ENCODE measurements at regions not wholly inside any gene's neighbourhood (a gene's known extent, or its start where the extent isn't known, plus 50 kb on each side); places are given as distances from the start of the nearest gene placed in this dataset.

DNA sequence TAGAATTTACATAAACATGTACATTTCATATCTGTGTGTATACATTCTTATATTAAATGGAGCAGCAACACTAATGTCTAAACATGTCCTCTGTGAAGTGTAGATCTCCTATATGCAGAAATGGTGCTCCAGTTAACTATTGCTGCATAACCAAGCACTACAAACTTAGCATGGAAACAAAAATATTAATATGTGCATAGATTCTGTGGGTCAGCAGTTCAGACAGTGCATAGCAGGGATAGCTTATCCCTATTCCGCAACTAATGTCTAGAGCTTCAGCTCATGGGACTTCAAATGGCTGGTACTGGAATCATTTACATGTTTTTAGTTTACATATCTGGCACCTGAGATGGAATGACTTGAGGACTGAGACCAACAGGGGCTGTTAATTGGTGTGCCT is 652.1 kb downstream of the TLE4 start:
- TF ChIP-seq POLR2A (IDR thresholded peaks at IDR 0.05) (no peak), POLR2AphosphoS5 (IDR thresholded peaks at IDR 0.05) (no peak), EP300 (IDR thresholded peaks at IDR 0.05) (no peak)
- TF ChIP-seq, protein P1, sequence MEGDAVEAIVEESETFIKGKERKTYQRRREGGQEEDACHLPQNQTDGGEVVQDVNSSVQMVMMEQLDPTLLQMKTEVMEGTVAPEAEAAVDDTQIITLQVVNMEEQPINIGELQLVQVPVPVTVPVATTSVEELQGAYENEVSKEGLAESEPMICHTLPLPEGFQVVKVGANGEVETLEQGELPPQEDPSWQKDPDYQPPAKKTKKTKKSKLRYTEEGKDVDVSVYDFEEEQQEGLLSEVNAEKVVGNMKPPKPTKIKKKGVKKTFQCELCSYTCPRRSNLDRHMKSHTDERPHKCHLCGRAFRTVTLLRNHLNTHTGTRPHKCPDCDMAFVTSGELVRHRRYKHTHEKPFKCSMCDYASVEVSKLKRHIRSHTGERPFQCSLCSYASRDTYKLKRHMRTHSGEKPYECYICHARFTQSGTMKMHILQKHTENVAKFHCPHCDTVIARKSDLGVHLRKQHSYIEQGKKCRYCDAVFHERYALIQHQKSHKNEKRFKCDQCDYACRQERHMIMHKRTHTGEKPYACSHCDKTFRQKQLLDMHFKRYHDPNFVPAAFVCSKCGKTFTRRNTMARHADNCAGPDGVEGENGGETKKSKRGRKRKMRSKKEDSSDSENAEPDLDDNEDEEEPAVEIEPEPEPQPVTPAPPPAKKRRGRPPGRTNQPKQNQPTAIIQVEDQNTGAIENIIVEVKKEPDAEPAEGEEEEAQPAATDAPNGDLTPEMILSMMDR (IDR thresholded peaks at IDR 0.05): no peak

Data from upper lobe of left lung (tissue), 4 donors.